ENCODE measurements at regions not wholly inside any gene's neighbourhood (a gene's known extent, or its start where the extent isn't known, plus 50 kb on each side); places are given as distances from the start of the nearest gene placed in this dataset.

DNA sequence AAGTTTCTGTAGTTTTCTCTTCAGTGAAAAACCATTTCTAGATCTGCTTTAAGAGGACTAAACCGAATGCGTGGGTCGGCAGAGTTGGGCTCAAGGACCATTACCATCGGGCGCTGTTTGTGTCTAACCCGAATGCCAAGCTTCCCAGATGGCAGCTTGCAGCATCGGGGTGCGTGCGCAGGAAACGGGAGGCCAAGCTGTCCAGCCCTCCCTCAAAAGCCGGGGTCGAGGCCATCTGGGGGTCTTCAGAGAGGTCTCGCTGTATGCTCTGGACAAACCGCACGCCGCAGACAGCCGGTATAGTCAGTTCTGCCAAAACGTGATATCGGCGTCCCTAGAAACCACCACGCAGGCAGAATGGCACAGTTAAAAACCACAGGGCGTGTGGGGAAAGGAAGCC, 178.8 kb downstream of the BANP start (continued):
- TF ChIP-seq YY1 (IDR thresholded peaks at IDR 0.05; ENCODE audit: borderline replicate concordance in 1 of 3, control insufficient read depth in 1 of 3, extremely low read depth in 1 of 3, insufficient read depth in 3 of 3, insufficient read length in 1 of 3, insufficient replicate concordance in 2 of 3, low read depth in 1 of 3, low read length in 2 of 3): no peak
- TF ChIP-seq, protein P1, sequence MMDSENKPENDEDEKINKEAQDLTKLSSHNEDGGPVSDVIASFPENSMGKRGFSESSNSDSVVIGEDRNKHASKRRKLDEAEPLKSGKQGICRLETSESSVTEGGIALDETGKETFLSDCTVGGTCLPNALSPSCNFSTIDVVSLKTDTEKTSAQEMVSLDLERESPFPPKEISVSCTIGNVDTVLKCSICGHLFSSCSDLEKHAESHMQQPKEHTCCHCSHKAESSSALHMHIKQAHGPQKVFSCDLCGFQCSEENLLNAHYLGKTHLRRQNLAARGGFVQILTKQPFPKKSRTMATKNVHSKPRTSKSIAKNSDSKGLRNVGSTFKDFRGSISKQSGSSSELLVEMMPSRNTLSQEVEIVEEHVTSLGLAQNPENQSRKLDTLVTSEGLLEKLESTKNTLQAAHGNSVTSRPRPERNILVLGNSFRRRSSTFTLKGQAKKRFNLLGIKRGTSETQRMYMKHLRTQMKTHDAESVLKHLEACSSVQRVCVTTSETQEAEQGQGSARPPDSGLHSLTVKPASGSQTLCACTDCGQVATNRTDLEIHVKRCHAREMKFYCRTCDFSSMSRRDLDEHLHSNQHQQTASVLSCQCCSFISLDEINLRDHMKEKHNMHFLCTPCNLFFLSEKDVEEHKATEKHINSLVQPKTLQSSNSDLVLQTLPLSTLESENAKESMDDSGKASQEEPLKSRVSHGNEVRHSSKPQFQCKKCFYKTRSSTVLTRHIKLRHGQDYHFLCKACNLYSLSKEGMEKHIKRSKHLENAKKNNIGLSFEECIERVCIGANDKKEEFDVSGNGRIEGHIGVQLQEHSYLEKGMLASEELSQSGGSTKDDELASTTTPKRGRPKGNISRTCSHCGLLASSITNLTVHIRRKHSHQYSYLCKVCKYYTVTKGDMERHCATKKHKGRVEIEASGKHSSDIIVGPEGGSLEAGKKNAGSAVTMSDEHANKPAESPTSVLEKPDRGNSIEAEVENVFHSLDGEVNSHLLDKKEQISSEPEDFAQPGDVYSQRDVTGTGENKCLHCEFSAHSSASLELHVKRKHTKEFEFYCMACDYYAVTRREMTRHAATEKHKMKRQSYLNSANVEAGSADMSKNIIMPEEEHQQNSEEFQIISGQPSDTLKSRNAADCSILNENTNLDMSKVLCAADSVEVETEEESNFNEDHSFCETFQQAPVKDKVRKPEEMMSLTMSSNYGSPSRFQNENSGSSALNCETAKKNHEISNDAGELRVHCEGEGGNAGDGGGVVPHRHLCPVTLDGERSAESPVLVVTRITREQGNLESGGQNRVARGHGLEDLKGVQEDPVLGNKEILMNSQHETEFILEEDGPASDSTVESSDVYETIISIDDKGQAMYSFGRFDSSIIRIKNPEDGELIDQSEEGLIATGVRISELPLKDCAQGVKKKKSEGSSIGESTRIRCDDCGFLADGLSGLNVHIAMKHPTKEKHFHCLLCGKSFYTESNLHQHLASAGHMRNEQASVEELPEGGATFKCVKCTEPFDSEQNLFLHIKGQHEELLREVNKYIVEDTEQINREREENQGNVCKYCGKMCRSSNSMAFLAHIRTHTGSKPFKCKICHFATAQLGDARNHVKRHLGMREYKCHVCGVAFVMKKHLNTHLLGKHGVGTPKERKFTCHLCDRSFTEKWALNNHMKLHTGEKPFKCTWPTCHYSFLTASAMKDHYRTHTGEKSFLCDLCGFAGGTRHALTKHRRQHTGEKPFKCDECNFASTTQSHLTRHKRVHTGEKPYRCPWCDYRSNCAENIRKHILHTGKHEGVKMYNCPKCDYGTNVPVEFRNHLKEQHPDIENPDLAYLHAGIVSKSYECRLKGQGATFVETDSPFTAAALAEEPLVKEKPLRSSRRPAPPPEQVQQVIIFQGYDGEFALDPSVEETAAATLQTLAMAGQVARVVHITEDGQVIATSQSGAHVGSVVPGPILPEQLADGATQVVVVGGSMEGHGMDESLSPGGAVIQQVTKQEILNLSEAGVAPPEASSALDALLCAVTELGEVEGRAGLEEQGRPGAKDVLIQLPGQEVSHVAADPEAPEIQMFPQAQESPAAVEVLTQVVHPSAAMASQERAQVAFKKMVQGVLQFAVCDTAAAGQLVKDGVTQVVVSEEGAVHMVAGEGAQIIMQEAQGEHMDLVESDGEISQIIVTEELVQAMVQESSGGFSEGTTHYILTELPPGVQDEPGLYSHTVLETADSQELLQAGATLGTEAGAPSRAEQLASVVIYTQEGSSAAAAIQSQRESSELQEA (IDR thresholded peaks at IDR 0.05; ENCODE audit: low read depth): no peak
- no peak for TF ChIP-seq ZKSCAN8 (CRISPR knock-in tag; IDR thresholded peaks at IDR 0.05)
- TF ChIP-seq HCFC1 (IDR thresholded peaks at IDR 0.05; ENCODE audit: low read depth, low read length): no peak

Data from K562 (cell line).